NCI-H1092 treated with DMSO at 0.1 percent for 48 hours (cell line): ENCODE measurements at regions not wholly inside any gene's neighbourhood (a gene's known extent, or its start where the extent isn't known, plus 50 kb on each side); places are given as distances from the start of the nearest gene placed in this dataset.

ENCODE experiments used
- DNase-seq: peaks from one replicate; lab custom pipeline; 2025; lab: John Stamatoyannopoulos, UW

DNA sequence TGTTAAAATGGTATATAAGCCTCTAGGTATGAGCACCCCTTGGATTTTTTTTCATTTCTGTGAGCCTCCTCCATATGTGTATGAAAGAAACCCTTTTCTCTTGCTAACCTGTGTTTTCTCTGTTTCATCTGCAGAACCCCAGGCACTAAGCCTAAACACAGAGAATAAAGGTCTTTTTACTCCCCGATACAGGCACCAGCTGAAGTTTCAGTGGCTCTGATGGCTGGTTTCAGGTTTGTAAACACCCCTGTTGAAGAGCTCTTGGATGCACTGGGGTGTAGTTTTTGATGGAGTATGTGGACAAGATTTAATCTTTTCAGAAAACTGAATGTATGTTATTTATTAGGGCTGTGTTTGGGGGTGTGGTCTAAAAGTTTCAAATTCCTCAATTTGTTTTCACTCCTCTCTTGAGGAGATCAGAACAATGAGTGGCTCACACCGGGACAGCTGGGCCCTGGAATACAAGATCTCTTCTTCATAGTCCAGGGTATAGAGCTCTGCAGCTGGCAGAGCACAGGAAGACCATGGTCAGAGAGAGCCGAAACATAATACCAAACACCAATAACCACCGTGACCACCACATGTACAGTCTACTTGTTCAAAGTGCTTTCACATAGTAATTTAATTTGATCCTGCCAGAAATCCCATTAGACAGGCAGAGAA, 50.2 kb upstream of the VTCN1 start:
- DNase-seq, result no peak
